Glutamatergic neuron (in vitro differentiated cells): ENCODE measurements at regions not wholly inside any gene's neighbourhood (a gene's known extent, or its start where the extent isn't known, plus 50 kb on each side); places are given as distances from the start of the nearest gene placed in this dataset.

ENCODE experiments used
- DNase-seq: peaks from one replicate; pipeline ENCODE4 v3.0.0; 2022
- H3K27ac Mint-ChIP-seq: one replicate; pipeline ENCODE4 v1.8.0; 2020; ENCODE audit warnings: mild to moderate bottlenecking, mixed read lengths, inconsistent platforms; ENCODE audit not compliant: unreplicated experiment
- H3K27me3 Mint-ChIP-seq: one replicate; pipeline ENCODE4 v1.8.0; 2020; ENCODE audit warnings: mild to moderate bottlenecking, moderate library complexity, mixed read lengths, inconsistent platforms; ENCODE audit not compliant: unreplicated experiment
- H3K36me3 Mint-ChIP-seq: one replicate; pipeline ENCODE4 v1.8.0; 2020; ENCODE audit warnings: mild to moderate bottlenecking, mixed read lengths, inconsistent platforms; ENCODE audit not compliant: unreplicated experiment
- H3K4me1 Mint-ChIP-seq: one replicate; pipeline ENCODE4 v1.8.0; 2020; ENCODE audit warnings: mild to moderate bottlenecking, low read depth, mixed read lengths, inconsistent platforms; ENCODE audit not compliant: unreplicated experiment
- H3K4me3 Mint-ChIP-seq: one replicate; pipeline ENCODE4 v1.8.0; 2020; ENCODE audit warnings: mild to moderate bottlenecking, mixed read lengths, inconsistent platforms; ENCODE audit not compliant: unreplicated experiment
- H3K9me3 Mint-ChIP-seq: one replicate; pipeline ENCODE4 v1.8.0; 2020; ENCODE audit warnings: mild to moderate bottlenecking, moderate library complexity, mixed read lengths, inconsistent platforms; ENCODE audit not compliant: unreplicated experiment
- CTCF ChIP-seq: fragments of 200-600 bp; sonication (generic); IDR thresholded peaks from one replicate; pipeline ENCODE4 v1.5.0; 2021; ENCODE audit not compliant: partially characterized antibody, unreplicated experiment

DNA sequence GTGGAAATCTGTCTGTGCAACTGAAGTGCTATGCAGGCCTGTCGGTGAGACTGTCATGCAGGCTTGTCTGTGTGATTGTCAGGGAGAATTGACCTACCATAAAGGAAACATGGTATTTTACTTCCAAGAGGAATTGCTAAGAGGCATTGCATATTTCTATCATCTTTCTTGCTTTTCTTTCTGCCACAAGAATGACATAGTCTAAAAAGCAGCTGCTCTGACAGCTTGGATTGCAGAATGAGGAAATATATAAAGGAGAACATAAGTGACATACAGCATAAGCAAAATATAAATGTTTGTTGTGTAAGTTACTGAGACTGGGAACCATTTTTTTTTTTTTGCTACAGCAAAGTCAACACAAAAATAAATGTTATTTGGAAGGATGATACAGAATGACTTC is 105.1 kb downstream of the MANEA start:
- Mint-ChIP-seq H3K9me3 (no peaks in the 10 kb centered on the region), H3K36me3 (no peaks in the 10 kb centered on the region), H3K27me3 (no peaks in the 10 kb centered on the region), H3K4me3 (no peak overlapping the region), H3K27ac (peak overlapping the region; percentile 24), H3K4me1 (peaks cover 15% of the 10 kb centered on the region)
- no peak for DNase-seq
- TF ChIP-seq CTCF, result no peak

DNA sequence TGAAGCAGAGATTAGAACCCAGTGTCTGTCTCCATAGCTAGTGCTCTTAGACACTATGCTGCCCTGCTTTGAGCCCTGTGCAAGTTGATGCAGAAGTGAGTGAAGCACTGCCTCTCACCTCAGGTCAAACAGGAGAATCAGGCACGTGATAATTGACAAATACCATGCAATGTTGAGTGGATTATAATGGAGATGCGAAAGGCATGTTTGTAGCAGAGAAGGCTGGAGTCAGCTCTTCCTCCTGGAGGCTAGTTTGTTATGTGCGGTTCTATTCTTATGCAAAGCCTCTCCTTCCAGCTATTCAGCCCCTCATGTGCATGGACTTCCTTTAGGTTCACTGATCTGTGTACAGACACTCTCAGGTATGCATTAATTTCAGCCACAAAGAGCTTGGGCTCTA is 108.5 kb downstream of the MANEA start:
- H3K27ac Mint-ChIP-seq, result peak overlapping the region; percentile 67
- no peaks in the 10 kb centered on the region for H3K27me3 Mint-ChIP-seq
- no peak for DNase-seq
- TF ChIP-seq CTCF, result no peak
- H3K4me3 Mint-ChIP-seq, result no peak overlapping the region
- H3K36me3 Mint-ChIP-seq, result peaks cover 3% of the 10 kb centered on the region
- no peaks in the 10 kb centered on the region for H3K9me3 Mint-ChIP-seq
- peaks cover 22% of the 10 kb centered on the region for H3K4me1 Mint-ChIP-seq

DNA sequence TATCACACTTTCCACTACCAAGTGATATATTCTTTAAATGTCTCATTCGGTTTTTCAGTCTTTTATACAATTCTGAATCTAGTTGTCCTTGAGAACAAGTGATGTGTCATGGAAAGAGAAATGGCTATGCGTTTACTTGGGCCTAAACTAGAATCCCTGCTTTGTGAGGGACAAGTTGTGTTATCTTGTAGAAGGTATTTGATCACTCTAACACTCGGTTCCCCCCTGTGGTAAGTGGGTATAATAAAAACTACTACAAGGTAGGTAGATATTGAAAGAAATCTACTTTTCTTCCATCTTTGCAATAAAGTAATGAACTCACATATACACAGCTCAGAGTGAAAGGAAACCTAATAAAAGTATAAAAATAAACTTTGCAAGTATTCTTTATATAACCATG is 108.9 kb downstream of the MANEA start:
- DNase-seq, result no peak
- no peaks in the 10 kb centered on the region for H3K27me3 Mint-ChIP-seq
- no peak for TF ChIP-seq CTCF
- H3K36me3 Mint-ChIP-seq, result peaks cover 5% of the 10 kb centered on the region
- H3K4me1 Mint-ChIP-seq, result peaks cover 22% of the 10 kb centered on the region
- no peak overlapping the region for H3K4me3 Mint-ChIP-seq
- no peaks in the 10 kb centered on the region for H3K9me3 Mint-ChIP-seq
- H3K27ac Mint-ChIP-seq, result peak overlapping the region; percentile 67

DNA sequence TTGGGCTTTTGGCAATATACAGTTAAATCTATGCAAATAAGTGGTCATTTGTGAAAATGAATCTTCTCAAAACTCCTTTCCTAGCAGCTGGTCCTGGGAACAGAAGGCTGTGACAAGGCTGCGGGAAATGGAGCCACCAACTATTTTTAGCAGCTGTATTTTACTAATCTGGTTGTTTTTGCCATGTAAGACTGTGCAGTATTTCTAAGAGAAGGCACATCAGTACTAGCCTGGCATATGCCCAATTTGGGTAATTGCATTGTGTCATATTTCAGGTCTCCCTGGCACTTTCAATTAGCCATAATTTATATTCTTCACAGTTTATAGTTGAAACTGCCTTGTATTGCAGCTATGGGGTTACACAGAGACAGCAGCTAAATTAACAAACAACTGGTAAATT is 109.6 kb downstream of the MANEA start:
- H3K4me1 Mint-ChIP-seq, result peaks cover 22% of the 10 kb centered on the region
- H3K27me3 Mint-ChIP-seq, result no peaks in the 10 kb centered on the region
- H3K27ac Mint-ChIP-seq, result peak overlapping the region; percentile 82
- no peak for DNase-seq
- no peak for TF ChIP-seq CTCF
- H3K4me3 Mint-ChIP-seq, result no peak overlapping the region
- H3K36me3 Mint-ChIP-seq, result peaks cover 5% of the 10 kb centered on the region
- no peaks in the 10 kb centered on the region for H3K9me3 Mint-ChIP-seq

DNA sequence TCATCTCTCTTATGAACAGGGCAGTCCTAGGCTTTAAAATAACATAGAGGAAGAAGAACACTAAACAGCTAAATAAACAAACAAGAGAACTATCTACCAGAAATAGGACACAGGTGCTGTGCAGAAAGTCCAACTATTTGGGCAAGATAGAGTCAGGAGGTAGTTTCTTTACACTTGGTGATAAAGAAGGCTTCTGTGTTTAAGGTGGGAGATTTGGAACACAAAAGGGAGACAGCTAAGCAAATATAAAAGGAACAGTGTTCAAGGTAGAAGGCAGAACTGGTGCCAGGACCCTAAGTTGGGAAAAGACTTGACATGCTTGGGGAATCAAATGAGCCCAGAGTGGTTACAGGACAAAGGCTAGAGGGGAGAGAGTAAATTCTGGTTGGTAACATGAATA is 110.5 kb downstream of the MANEA start:
- no peak for TF ChIP-seq CTCF
- Mint-ChIP-seq H3K27me3 (no peaks in the 10 kb centered on the region), H3K27ac (no peak overlapping the region), H3K36me3 (peaks cover 5% of the 10 kb centered on the region), H3K4me3 (no peak overlapping the region), H3K4me1 (peaks cover 15% of the 10 kb centered on the region), H3K9me3 (no peaks in the 10 kb centered on the region)
- DNase-seq, result no peak
